ENCODE measurements at regions not wholly inside any gene's neighbourhood (a gene's known extent, or its start where the extent isn't known, plus 50 kb on each side); places are given as distances from the start of the nearest gene placed in this dataset.

DNA sequence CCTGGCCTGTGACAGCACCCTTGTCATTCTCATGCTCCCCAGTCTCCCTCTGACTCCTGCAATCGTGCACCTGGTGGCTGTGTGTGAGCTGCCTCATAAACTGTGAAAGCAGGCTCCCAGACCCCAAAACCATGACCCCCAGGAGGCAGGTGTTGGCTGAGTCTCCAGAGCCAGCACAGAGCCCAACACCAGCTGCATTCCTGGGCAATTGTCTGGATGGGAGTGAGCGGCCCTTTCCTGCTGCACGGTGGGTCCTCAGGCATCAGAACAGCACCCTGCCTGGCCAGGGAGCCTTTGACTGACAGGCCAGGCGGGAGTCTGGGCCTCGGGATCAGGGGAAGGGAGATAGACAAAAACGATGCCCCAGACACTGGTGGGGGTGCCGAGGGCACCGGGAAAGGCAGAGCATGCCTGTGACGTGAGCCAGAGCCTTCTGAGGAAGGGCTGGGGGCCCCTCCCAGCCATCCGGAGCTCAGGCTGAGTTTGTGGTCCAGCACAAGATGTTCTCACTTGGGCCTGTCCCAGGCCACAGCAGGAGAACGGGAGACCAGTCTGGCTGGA is 135.1 kb upstream of the GPC1 start:
- Histone ChIP-seq H3K9me3 (no peaks in the 10 kb centered on the region), H3K27me3 (no peaks in the 10 kb centered on the region), H3K4me3 (ENCODE audit: low read depth, low read length) (no peak overlapping the region), H3K4me1 (peaks cover 5% of the 10 kb centered on the region; the same call in 1 of the 2 replicates), H3K36me3 (no peaks in the 10 kb centered on the region)
- TF ChIP-seq, protein P1, sequence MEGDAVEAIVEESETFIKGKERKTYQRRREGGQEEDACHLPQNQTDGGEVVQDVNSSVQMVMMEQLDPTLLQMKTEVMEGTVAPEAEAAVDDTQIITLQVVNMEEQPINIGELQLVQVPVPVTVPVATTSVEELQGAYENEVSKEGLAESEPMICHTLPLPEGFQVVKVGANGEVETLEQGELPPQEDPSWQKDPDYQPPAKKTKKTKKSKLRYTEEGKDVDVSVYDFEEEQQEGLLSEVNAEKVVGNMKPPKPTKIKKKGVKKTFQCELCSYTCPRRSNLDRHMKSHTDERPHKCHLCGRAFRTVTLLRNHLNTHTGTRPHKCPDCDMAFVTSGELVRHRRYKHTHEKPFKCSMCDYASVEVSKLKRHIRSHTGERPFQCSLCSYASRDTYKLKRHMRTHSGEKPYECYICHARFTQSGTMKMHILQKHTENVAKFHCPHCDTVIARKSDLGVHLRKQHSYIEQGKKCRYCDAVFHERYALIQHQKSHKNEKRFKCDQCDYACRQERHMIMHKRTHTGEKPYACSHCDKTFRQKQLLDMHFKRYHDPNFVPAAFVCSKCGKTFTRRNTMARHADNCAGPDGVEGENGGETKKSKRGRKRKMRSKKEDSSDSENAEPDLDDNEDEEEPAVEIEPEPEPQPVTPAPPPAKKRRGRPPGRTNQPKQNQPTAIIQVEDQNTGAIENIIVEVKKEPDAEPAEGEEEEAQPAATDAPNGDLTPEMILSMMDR (IDR thresholded peaks at IDR 0.05; ENCODE audit: low read depth, low read length) = no peak
- no peak for DNase-seq

DNA sequence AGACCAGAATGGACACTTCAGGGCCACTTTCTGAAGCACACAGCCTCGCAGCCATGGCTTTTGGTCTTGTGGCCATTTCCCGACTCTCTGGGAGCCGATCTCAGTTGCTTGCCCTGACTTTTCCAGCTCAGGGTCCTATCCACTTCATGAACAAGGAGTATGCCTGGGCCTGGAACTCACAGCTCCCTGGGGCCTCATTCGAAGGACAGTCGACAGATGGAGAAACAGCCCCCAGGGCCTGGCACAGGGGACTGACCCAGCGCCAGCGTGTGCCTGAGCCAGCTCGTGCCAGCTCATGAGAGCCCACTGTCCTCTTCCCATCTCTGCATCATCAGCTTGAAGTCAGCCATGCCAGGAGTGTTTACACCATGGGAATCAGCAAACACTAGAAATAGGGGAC is 134.6 kb upstream of the GPC1 start:
- H3K27me3 ChIP-seq = no peaks in the 10 kb centered on the region
- TF ChIP-seq, protein P1 (IDR thresholded peaks at IDR 0.05; ENCODE audit: low read depth, low read length) = no peak
- H3K9me3 ChIP-seq = no peaks in the 10 kb centered on the region
- no peak overlapping the region for H3K4me3 ChIP-seq (ENCODE audit: low read depth, low read length)
- peaks cover 5% of the 10 kb centered on the region; the same call in 1 of the 2 replicates for H3K4me1 ChIP-seq
- no peaks in the 10 kb centered on the region for H3K36me3 ChIP-seq
- DNase-seq = no peak

DNA sequence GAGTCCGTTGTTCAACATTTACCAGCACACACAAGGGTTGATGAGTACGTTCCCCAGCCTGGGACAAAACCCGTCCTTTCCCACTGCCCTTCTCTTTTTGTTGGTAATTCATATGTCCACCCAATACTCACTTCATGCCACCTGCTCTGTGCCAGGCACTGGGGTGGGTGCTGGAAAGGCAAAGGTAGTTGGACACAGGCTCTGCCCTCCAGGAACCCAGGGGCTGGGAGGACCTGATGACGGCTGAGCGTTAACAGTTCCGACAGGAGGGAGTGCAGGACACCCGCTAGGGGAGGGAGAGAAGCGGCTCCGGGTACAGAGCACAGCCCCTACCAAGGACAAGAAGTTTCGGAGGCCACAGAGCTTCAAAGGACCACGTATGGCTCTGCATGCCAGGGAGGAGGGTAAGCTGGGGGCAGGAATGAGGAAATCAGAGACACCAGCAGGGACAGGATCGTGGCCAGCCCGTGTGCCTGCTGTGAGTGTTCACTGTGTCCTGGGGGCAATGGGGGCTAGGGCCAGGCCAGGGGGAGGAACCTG is 134.1 kb upstream of the GPC1 start:
- no peak overlapping the region for H3K4me3 ChIP-seq (ENCODE audit: low read depth, low read length)
- no peaks in the 10 kb centered on the region for H3K36me3 ChIP-seq
- no peak for DNase-seq
- H3K27me3 ChIP-seq = no peaks in the 10 kb centered on the region
- TF ChIP-seq, protein P1 (IDR thresholded peaks at IDR 0.05; ENCODE audit: low read depth, low read length) = no peak
- H3K9me3 ChIP-seq = no peaks in the 10 kb centered on the region
- H3K4me1 ChIP-seq = peaks cover 5% of the 10 kb centered on the region; the same call in 1 of the 2 replicates

DNA sequence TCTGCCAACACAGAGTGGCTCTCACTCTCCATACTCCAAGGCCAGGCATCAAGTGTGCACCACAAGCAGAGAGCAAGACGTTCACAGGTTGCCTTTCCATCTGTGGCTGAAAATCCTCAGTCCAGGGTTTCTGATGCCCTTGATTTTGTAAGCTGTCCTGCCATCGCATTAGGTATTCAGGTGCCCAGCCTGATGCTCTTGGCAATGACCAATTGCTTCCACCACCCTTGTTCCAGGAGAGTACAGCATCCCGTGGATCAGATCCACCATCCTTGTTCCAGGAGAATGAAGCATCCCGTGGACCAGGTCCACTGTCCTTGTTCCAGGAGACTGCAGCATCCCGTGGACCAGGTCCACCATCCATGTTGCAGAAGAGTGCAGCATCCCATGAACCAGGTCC is 133.4 kb upstream of the GPC1 start:
- H3K4me3 ChIP-seq (ENCODE audit: low read depth, low read length) = no peak overlapping the region
- no peaks in the 10 kb centered on the region for H3K27me3 ChIP-seq
- H3K9me3 ChIP-seq = no peaks in the 10 kb centered on the region
- DNase-seq = no peak
- no peaks in the 10 kb centered on the region for H3K36me3 ChIP-seq
- H3K4me1 ChIP-seq = peaks cover 5% of the 10 kb centered on the region; the same call in 1 of the 2 replicates
- TF ChIP-seq, protein P1 (IDR thresholded peaks at IDR 0.05; ENCODE audit: low read depth, low read length) = no peak

DNA sequence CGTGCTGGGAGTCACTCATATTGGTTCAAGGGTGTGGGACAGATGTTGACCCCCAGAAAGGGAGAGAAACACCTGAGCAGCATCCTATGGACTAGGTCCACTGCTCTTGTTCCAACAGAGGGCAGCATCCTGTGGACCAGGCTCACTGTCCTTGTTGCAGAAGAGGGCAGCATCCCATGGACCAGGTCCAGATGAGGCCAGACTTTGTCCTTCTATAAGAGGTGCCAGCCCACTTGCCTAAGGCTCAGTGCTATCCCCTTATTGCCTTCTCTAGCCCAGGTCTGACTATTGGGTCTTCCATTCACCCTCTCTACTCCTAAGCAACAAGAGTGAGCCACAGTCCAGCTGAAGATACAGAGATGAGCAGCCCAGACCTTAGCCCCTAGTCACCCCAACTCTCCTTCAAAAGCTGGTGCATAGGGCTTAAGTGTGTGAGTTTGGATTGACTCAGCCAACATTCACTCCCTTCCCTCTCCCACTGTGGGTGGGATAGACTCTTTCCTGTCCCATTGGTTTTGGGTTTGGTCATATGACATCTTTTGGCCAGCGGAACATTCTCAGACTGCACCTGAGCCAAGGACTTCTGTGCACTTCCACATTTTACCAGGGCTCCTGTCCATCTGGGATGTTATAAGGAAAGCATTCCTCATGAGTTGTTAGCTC is 132.4 kb upstream of the GPC1 start:
- no peaks in the 10 kb centered on the region for H3K27me3 ChIP-seq
- DNase-seq = no peak
- H3K9me3 ChIP-seq = no peaks in the 10 kb centered on the region
- no peaks in the 10 kb centered on the region for H3K36me3 ChIP-seq
- H3K4me3 ChIP-seq (ENCODE audit: low read depth, low read length) = no peak overlapping the region
- peaks cover 5% of the 10 kb centered on the region; the same call in 1 of the 2 replicates for H3K4me1 ChIP-seq
- TF ChIP-seq, protein P1 (IDR thresholded peaks at IDR 0.05; ENCODE audit: low read depth, low read length) = no peak
